Adrenal gland (tissue), 5 donors: ENCODE measurements at regions not wholly inside any gene's neighbourhood (a gene's known extent, or its start where the extent isn't known, plus 50 kb on each side); places are given as distances from the start of the nearest gene placed in this dataset.

ENCODE experiments used
- CTCF ChIP-seq, 6 experiments: fragments of 450-650 bp in 4 of 6; fragments of 200-600 bp in 2 of 6; sonication (generic) in 1 of 6; IDR thresholded peaks; 1 replicate in 5 of 6; 2 replicates in 1 of 6; pipeline versions ENCODE4 v1.5.1 to v1.8.0; 2016 to 2021; ENCODE audit warnings: antibody characterized with exemption in 6 of 6, mild to moderate bottlenecking in 2 of 6, moderate library complexity in 1 of 6
- POLR2A ChIP-seq, 2 donors: fragments of 450-650 bp; IDR thresholded peaks; one replicate each; pipeline ENCODE4 v1.6.1; 2017; ENCODE audit warnings: antibody characterized with exemption in 2 of 2, mild to moderate bottlenecking in 2 of 2, moderate library complexity in 1 of 2
- donor health status: DM: no; HTN: no; CAD: no.

- TF ChIP-seq CTCF (IDR thresholded peaks at IDR 0.05) (no peak), POLR2A (IDR thresholded peaks at IDR 0.05) (no peak)
These were observed 134.1 kb upstream of the FAM20C start for GRCh38 chr7:58316-58715.
